IPS DF 4.7 (cell line): ENCODE measurements at regions not wholly inside any gene's neighbourhood (a gene's known extent, or its start where the extent isn't known, plus 50 kb on each side); places are given as distances from the start of the nearest gene placed in this dataset.
A peak's percentile ranks its signal among the peaks of the same experiment; 100 is the strongest.
"Not testable (repeated sequence)": the region's sequence is repeated elsewhere in the genome, so short reads cannot be mapped to it uniquely, and the experiment has no call there.

Experiments
- DNase-seq: peaks from one replicate; pipeline ENCODE4 v3.0.0-alpha.2; 2013; ENCODE audit warnings: low spot score; ENCODE audit errors: extremely low read depth

DNA sequence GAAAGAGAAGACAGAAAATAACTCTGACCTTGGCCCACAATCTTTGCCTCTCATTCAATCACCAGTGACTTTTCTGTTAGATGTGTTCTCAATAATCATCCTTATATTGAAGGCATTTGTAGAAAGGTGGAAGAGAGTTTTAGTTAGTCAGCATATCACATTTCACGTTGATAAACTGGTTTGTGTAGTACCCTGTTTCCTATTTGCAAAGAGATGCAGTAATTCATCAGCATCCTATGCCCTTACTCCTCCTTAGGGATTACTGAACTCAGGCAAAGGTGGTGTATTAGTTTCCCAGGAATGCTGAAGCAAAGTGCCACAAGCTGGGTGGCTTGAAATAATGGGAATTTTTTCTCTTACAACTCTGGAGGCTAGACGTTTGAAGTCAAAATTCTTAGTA, 145.0 kb downstream of the SPP2 start:
- DNase-seq = no peak

DNA sequence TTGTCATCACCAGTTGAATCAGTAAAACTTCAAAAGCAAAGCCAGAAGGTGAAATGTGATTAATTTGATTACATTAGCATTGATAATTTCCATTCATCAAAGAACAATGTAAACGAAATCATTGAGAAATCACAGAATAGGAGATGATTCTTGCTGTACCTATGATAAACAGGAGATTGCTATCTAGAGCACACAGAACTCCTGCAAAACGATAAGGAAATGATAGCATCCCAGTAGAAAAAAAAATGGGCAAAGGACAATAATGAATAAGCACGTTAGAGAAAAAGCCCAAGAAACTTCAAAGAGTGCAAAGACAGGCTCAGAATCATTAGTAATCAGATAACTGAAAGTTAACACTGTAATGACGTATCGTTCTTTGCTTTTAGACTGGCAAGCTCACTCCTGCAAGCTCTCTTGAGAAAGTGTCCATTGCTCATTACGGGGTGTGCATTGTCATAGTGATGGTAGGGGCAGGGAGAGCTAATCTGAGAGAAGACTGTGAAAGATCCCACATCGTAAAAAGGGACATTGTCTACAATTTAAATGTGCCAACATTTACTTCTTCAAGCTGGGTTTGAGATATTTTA, 143.6 kb downstream of the SPP2 start:
- DNase-seq = no peak

DNA sequence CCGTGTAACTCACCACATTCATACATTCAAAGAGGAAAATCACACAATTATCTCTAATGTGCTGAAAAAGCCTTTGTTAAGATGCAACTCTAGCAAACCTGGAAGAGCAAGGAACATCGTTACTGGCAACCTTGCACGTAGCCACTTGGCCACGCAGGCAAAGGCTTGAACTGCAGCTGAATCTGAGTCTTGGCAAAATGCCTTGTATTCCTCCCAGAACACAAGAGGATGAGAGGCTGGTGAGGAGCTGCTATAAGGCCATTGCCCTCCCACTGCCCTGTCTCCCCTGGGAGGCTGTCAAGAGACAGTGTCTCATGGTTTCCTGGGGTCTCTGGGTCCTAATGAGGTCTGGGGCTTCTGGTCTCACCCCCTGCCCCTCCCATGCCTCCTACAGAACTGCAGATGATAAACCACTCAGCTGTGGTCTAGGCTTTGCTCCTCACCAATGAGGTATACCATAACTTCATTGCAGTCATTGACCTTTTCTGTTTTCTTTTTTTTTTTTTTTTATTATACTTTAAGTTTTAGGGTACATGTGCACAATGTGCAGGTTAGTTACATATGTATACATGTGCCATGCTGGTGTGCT, 141.4 kb downstream of the SPP2 start:
- no peak for DNase-seq

DNA sequence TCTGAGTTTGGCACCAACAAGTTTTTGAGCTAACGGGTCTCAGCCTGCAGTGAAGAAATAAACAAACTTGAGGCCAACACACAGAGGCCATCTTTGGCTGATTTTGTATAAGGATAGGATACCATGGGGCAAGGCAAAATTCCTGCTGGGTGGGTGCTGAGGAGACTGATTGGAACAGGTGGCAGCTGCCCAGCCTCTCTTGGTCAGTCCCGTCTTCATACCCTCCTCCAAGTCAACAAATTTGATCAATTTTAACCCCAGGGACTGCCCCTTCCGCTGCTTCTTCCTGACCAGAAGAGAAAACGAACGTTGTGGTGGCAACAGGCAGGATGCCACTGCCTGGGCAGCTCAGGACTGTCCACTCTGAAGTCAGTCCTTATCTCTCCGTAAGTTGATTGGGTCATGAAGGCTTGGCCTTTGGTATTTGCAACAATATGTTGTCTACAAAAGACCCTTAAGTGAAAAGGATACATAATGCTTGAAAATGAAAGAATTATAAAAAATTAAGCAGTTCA, 139.3 kb downstream of the SPP2 start:
- no peak for DNase-seq

DNA sequence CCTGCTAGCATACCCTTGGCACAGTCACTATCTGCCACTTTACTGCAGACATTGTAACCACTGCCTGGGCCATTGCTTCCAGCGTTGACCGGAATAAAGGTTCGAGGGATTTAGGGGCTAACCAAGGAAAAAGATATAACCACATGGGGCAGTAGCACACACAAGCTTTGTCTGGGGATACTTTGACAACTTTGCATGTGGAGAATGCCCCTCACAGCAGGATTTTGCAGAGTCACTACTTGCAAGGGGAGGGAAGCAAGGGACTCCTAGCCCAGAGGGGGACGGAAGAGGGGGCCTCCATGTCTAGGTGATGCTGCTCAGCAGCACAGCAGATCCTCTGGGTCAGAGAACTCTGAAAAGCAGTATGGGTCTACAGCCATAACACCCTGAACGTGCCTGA, 138.7 kb downstream of the SPP2 start:
- peak; percentile 33 for DNase-seq

DNA sequence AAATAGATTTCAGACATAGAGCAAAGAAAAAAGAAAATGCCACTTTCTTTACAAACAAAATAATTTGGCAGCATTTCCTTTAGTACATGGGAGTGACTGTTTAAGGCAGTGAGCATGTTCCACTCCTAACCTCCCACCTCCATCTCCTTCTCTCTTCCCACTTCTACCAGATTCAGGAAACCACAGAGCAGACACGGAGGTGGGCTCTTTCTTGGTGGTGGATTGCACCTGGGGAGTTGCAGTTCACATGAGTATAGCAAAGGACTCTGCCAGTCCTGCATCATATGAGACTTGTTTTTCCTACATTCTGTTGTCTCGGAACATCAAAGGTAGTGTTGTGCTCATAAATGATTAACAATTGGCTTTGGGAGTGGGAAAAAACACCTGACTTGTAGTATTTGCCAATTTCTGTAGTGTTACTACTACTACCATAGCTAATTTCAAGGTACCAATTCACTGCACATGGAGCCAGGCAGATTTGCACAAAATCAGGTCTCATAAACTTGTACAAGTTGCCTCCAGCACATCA, 137.2 kb downstream of the SPP2 start:
- DNase-seq = no peak

DNA sequence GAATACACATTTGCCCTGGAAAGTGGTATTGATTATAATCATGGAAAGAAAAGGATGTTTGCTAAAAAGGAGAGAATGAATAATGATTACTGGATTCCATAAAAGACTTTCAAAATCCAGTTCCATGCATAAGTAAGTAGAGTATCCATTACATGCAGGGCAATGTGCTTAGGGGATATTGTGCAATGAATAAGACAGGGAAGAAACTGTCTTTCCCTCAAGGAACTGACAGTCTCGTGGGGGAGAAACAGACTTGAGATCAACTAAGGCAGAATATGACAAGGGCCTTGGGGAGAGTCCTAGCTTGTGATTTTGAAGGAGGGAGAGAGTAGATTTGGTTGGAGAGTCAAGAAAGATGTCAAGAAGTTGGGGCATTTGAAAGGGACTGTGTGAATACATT, 130.6 kb downstream of the SPP2 start:
- no peak for DNase-seq

DNA sequence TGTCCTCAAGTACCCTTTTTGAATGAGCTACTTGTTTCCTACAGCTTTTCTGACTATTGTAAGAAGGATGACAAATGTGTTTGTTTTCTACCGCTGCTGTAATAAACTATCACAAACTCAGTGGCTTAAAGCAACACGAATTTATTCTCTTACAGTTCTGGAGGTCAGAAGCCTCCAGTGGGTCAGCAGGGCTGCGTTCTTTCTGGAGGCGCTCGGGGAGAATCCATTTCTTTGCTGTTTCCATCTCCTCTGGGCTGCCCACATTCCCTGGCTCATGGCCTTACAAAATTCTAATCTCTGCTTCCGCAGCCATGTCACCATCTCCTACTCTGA, 128.5 kb downstream of the SPP2 start:
- no peak for DNase-seq

DNA sequence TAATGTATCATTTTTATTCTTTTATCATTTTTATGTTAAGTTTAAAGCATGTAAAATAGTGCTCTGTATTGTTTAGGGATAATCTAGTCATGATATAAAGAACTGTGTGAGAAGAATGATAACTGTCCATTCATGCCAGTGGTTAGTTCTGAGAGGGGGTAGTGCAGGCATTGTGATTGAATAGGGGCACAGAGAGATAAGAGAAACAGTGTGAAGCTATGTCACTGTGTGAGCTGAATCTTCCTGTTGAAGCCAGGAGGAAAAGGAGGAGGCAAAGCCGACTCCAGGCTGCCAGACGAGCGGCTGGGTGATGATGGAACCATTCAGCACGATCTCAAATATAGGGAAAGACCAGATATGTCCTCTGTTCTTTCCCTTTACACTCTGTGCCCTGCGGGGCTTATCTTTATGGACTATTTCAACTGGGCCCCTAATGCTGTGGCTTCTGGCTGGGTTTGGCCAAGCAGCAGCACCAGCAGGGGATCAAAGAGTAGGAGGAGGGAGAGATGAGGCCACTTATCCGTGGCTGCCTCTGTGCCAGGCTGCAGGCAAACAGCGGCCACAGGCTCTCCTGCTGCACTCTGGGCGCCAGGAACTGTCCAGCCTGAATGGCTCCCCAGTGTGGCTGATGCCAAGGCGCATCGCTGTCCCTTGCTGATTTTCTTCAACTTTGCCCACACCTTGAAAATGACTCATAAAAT, 128.0 kb downstream of the SPP2 start:
- DNase-seq = no peak

DNA sequence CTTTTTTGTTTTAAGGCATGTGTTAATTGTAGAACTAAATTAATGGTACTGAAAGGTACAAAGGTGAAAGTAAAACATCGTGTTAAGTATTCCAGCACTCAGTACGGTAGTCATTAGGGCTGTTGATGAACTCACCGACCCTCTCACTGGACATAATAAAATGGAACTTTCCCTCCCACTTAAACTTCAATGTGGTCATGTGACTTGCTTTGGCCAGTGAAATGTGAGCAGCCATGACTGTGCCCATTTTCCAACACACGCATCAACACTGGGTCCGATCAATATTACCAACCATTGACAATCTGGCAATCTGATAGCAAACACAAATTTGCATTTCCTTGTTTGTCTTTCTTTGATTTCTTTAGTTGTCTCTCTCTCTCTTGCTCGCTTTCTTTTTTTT, 125.1 kb downstream of the SPP2 start:
- no peak for DNase-seq

DNA sequence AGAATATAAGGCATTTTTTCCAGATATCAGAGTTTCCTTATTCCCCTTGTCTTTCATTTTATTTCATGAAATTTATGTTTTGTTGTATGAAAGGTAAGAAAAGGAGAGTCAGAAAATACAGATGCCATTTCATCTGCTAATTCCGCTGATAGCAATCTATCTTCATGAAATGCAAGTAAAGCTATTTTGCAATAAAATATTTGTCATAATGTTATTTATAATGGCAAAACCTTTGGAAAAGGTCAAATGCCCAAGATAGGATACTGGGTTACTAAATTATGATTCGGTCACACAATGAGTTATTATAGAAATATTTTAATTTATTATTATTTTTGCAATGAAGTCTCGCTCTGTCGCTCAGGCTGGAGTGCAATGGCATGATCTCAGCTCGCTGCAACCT, 124.2 kb downstream of the SPP2 start:
- DNase-seq = no peak

DNA sequence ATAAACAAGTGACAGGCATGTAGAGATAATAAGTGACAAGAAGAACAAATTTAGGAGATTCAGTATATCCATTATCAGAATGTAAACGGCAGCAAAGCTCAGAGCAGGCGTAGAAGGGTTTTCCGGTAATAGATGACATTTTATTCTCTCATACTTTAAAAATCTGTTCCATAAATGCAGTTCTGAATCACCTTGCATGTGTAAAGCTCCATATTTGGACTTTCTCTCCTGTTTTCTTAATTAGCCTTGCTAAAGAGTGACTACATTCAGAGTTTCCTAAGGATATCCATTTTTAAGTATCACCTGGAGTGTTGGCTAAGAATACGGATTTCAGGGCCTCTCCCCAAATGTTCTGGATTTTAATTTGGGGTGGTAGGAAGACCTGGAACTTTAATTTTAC, 122.0 kb downstream of the SPP2 start:
- no peak for DNase-seq

DNA sequence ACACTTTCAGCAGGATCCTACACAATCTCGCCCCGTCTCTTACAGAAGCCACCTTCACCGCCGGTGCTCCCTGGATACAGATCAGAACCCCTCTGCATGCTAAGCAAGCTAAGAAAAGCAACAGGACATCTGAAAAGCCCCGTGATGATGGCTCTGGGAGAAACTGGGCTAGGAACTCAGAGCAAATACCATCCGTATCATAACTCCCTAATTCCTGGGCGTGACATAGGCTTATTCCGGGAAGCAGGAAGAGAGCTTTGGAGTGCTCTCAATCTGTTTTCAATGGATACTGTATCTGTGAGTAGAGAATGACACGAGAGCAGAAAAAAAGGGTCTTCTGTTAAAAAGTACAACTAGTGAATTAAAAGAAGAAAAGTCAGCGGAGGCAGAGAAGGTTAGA, 121.6 kb downstream of the SPP2 start:
- no peak for DNase-seq

DNA sequence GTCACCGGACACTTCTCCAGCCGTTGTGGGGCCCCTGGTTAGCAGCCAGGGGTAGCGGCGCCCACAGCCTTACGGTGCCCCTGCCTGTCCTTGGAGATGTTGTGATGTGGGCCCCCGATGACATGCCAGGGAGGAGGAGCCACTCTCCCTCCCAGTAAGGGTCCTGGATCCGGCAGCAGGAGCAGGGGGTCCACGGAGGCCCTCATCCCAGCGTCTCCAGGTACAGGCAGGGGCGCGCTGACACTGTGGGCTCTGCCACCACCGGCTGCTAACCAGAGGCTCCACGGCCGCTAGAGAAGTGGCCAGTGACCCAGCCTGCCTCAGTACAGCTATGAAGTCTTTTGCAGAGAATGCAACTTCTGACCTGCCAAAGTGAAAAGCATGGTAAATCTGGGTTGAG, 121.2 kb downstream of the SPP2 start:
- DNase-seq = no peak

DNA sequence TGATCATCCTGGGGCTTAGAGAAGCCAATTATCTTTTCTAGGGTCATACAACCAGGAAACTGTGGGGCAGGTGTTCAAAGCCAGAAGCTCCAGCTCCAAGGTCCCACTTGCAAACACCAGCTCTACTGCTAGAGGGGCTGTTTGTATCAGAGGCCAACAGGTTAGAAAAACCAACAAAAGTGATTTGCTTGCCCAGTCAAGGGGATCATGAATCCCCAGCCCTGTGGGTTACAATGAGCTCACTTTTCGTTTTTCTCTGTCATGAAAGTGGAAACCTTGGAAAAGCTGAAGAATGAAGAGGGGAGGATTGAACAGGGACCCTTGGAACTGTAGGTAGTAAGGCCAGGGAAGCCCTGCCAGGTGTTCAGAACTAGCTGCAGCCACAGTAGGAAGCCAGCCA, 119.2 kb downstream of the SPP2 start:
- no peak for DNase-seq

DNA sequence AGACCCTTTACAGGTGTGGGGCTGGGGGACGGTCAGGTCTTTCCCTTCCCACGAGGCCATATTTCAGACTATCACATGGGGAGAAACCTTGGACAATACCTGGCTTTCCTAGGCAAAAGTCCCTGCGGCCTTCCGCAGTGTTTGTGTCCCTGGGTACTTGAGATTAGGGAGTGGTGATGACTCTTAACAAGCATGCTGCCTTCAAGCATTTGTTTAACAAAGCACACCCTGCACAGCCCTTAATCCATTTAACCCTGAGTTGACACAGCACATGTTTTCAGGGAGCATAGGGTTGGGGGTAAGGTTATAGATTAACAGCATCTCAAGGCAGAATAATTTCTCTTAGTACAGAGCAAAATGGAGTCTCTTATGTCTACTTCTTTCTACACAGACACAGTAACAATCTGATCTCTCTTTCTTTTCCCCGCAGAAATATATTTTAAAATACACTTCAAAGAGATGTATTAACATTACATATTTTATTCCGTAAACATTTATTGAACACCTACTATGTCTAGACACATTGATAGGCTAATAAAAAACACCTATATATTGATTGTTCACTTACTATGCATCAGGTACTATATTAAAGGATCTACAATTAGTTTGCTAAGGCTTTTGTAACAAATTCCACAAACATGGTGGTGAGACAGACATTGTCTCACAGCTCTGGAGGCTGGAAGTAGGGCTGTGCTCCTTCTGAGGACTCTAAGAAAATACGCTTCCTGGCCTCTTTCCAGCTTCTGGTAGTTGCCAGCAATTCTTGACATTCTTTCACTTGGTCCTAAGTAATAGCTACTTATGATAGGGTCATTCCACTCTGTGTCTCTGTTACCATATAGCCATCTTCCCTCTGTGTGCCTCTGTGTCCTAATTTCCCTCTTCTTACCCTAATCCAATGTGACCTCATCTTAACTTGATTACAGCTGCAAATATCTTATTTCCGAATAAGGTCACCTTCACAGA, 118.4 kb downstream of the SPP2 start:
- DNase-seq = not testable (repeated sequence)

DNA sequence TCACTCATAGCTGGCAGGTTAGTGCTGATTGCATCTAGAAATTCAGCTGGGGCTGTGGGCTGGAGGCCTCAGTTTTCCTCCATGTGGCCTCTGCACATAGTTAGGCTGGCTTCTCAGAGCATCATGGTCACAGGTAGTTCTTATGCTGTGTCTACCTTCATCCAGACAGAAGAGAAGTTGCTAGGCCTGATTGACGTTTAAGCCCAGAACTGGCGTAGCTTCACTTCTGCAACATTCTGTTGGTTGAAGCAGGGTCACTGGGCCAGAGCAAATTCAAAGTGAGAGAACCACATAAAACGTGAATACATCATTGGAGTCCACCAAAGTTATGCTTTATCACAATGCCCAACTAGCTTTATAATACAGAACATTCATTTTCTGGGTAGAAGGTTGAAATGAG, 116.0 kb downstream of the SPP2 start:
- no peak for DNase-seq

DNA sequence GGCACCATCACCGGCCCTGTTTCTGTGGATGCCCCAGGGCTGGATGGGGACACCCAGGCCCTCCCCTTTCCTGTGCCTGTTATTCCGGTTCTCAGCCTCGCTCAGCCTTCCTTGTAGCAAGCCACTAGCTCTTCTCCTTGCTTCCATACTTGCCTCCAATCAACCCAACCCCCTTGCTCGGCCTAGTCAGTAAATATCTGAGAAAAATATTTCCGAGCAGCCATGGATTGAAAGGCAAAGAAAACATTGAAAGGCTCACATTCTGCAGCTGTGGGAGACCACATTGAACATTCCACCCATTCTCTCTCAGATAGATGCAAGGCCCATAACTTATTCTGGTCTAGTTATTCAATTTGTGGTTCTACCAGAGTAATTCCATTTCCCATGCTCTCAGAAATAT, 114.9 kb downstream of the SPP2 start:
- DNase-seq = no peak

DNA sequence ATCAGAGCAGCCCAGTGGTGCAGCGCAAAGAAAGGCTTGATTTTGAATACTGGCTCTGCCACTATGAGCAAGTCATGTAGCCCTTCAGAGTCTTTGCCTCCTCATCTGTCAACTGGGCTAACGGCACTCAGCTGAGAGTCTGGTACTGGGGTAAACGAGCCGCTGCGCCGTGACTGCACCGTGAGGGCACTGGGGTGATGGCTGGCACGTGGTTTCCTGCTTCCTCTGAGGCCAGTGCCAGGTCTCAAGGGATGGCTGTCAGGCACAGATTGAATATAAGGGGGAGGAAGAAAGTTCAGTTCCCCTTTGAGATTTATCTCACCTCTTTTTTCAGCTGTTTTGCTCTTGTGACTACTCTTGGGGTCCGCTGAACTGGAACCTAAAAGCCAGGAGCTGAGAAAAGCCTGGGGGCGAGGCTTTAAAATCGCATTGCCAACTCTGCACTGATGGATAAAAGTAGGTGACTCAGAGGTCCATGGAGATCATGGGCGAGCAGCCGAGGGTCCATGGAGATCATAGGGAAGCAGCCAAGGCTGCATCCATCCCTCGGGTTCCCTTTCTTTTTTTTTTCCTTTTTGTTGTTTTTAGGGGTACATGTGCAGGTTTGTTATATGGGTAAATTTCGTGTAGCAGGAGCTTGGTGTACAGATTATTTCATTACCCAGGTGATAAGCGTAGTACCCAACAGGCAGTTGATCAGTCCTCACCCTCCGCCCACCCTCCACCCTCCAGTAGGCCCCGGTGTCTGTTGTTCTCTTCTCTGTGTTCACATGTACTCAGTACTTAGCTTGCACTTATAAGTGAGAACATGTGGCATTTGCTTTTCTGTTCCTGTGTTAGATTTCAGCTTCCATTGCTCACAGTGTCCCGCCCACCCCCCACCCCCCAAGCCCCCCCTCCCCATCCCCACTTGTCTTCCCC, 114.3 kb downstream of the SPP2 start:
- DNase-seq = no peak

DNA sequence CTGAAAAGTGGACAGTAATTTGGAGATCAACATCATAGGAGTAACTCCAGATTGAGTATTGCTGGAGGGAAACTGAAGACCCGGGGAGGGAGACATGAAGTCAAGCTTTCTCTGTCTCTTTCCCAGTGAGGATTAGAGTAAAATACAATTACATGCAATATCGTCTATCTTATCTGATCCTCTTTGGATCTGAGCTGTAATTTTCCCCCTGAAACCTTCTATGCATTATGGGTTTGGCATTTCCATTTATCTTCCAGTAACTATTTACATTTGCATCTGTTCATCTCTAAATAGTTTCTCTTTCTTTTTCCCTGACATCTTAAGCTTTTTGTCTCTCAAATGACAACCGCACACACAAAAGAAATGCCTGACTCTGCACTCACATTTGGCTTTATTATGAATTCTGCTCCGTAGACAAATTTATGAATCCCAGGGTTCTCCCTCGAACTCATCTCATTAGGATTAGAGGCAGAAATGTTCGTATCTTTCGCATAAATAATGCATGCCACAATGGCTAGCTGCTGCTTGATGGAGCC, 113.1 kb downstream of the SPP2 start:
- no peak for DNase-seq
